ENCODE measurements at regions not wholly inside any gene's neighbourhood (a gene's known extent, or its start where the extent isn't known, plus 50 kb on each side); places are given as distances from the start of the nearest gene placed in this dataset.
A peak's percentile ranks its signal among the peaks of the same experiment; 100 is the strongest.

- H3K9me3 ChIP-seq: no peaks in the 10 kb centered on the region
- TF ChIP-seq EP300 (IDR thresholded peaks at IDR 0.05): no peak
- TF ChIP-seq POLR2A (IDR thresholded peaks at IDR 0.05): no peak
- TF ChIP-seq, protein P1, sequence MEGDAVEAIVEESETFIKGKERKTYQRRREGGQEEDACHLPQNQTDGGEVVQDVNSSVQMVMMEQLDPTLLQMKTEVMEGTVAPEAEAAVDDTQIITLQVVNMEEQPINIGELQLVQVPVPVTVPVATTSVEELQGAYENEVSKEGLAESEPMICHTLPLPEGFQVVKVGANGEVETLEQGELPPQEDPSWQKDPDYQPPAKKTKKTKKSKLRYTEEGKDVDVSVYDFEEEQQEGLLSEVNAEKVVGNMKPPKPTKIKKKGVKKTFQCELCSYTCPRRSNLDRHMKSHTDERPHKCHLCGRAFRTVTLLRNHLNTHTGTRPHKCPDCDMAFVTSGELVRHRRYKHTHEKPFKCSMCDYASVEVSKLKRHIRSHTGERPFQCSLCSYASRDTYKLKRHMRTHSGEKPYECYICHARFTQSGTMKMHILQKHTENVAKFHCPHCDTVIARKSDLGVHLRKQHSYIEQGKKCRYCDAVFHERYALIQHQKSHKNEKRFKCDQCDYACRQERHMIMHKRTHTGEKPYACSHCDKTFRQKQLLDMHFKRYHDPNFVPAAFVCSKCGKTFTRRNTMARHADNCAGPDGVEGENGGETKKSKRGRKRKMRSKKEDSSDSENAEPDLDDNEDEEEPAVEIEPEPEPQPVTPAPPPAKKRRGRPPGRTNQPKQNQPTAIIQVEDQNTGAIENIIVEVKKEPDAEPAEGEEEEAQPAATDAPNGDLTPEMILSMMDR (IDR thresholded peaks at IDR 0.05): no peak
- 50 to 59% (median 54%) methylated on average over 5 of the region's 5 CpGs for WGBS, 3 donors
- no peak for DNase-seq
- H3K27me3 ChIP-seq: no peaks in the 10 kb centered on the region
- no peaks in the 10 kb centered on the region for H3K36me3 ChIP-seq
- peaks cover 10% of the 10 kb centered on the region for H3K4me1 ChIP-seq (ENCODE audit: insufficient read depth)
- H3K27ac ChIP-seq: peak overlapping the region; percentile 41 to 81
- intact Hi-C loops (cut with DNase I): loop anchor here in 1 of 4 donors (5.0 kb wide), 2 partner anchors 133 to 1408 kb away; partner anchors contain the start of gene KMT2E
- H3K4me3 ChIP-seq: no peak overlapping the region
Observed at GRCh38 chr7:106420736-106421135, 136.0 kb upstream of the NAMPT start.

- H3K27ac ChIP-seq: peak overlapping the region in 1 of 2 donors; percentile 81
Observed at GRCh38 chr7:106420210-106420609, 135.4 kb upstream of the NAMPT start.

GRCh38 chr7:106419455-106420182 is 134.8 kb upstream of the NAMPT start:
- no peaks in the 10 kb centered on the region for H3K36me3 ChIP-seq
- H3K27me3 ChIP-seq: no peaks in the 10 kb centered on the region
- intact Hi-C loops (cut with DNase I): loop anchor here in 2 of 4 donors (5.0 kb wide), 3 partner anchors 132 to 1407 kb away; partner anchors contain the start of genes KMT2E (in 1 of the 2) and NAMPT (in 1 of the 2)
- H3K9me3 ChIP-seq: no peaks in the 10 kb centered on the region
- peak overlapping the region in 1 of 2 donors; percentile 81 for H3K27ac ChIP-seq
- WGBS, 3 donors: 94 to 96% (median 96%) methylated on average over 9 of the region's 9 CpGs
- no peak for TF ChIP-seq POLR2A (IDR thresholded peaks at IDR 0.05)
- TF ChIP-seq EP300 (IDR thresholded peaks at IDR 0.05): no peak
- TF ChIP-seq, protein P1 (IDR thresholded peaks at IDR 0.05): no peak
- DNase-seq: no peak
- H3K4me3 ChIP-seq: no peak overlapping the region
- peaks cover 7% of the 10 kb centered on the region for H3K4me1 ChIP-seq (ENCODE audit: insufficient read depth)

More at GRCh38 chr7:106420210-106420609, 135.4 kb upstream of the NAMPT start:
- intact Hi-C loops (cut with DNase I): loop anchor here in 1 of 4 donors (5.0 kb wide), 2 partner anchors 133 to 1408 kb away; partner anchors contain the start of gene KMT2E
- no peak overlapping the region for H3K4me3 ChIP-seq
- H3K27me3 ChIP-seq: no peaks in the 10 kb centered on the region
- DNase-seq: no peak
- H3K4me1 ChIP-seq (ENCODE audit: insufficient read depth): peaks cover 7% of the 10 kb centered on the region
- no peaks in the 10 kb centered on the region for H3K9me3 ChIP-seq
- no peak for TF ChIP-seq EP300 (IDR thresholded peaks at IDR 0.05)
- TF ChIP-seq, protein P1 (IDR thresholded peaks at IDR 0.05): no peak
- no peak for TF ChIP-seq POLR2A (IDR thresholded peaks at IDR 0.05)
- WGBS, 3 donors: 82 to 87% (median 82%) methylated on average over 2 of the region's 2 CpGs
- no peaks in the 10 kb centered on the region for H3K36me3 ChIP-seq

GRCh38 chr7:106418526-106418925 is 133.7 kb upstream of the NAMPT start:
- TF ChIP-seq POLR2A (IDR thresholded peaks at IDR 0.05): no peak
- TF ChIP-seq EP300 (IDR thresholded peaks at IDR 0.05): no peak
- TF ChIP-seq, protein P1 (IDR thresholded peaks at IDR 0.05): no peak
- Histone ChIP-seq H3K9me3 (no peaks in the 10 kb centered on the region), H3K27me3 (no peaks in the 10 kb centered on the region), H3K27ac (no peak overlapping the region), H3K4me1 (ENCODE audit: insufficient read depth) (peaks cover 7% of the 10 kb centered on the region), H3K36me3 (no peaks in the 10 kb centered on the region), H3K4me3 (no peak overlapping the region)
- intact Hi-C loops (cut with DNase I): loop anchor here in 1 of 4 donors (5.0 kb wide), 1 partner anchor 136 kb away; the partner anchor contains the start of gene NAMPT
- WGBS, 3 donors: 65 to 88% (median 81%) methylated on average over 2 of the region's 2 CpGs
- DNase-seq: no peak
